SK-N-SH treated with all-trans-retinoic acid at 6 μM for 48 hours (cell line): ENCODE measurements at regions not wholly inside any gene's neighbourhood (a gene's known extent, or its start where the extent isn't known, plus 50 kb on each side); places are given as distances from the start of the nearest gene placed in this dataset.

Source experiments
- ARNTL ChIP-seq: fragments of 450-650 bp; formaldehyde crosslinking; IDR thresholded peaks from 2 replicates; pipeline ENCODE4 v1.5.0; 2020; ENCODE audit warnings: low read depth, mild to moderate bottlenecking, moderate library complexity, borderline replicate concordance
- CREB5 ChIP-seq: fragments of 250-450 bp; sonication (Bioruptor Pico); IDR thresholded peaks from 2 replicates; pipeline ENCODE4 v1.5.1; 2020; ENCODE audit warnings: low read depth, mild to moderate bottlenecking, moderate library complexity
- CSDC2 ChIP-seq: fragments of 250-450 bp; sonication (Bioruptor Pico); IDR thresholded peaks from 2 replicates; pipeline ENCODE4 v1.5.0; 2020; ENCODE audit warnings: mild to moderate bottlenecking, moderate library complexity
- ESRRG ChIP-seq: fragments of 250-450 bp; sonication (Bioruptor Pico); IDR thresholded peaks from 2 replicates; pipeline ENCODE4 v1.6.1; 2021; ENCODE audit warnings: mild to moderate bottlenecking
- GLIS3 ChIP-seq: fragments of 250-450 bp; sonication (Bioruptor Pico); IDR thresholded peaks from 2 replicates; pipeline ENCODE4 v1.5.0; 2020; ENCODE audit warnings: mild to moderate bottlenecking, moderate library complexity
- PPARA ChIP-seq: fragments of 250-450 bp; sonication (Bioruptor Pico); IDR thresholded peaks from 2 replicates; pipeline ENCODE4 v1.5.0; 2020; ENCODE audit warnings: mild to moderate bottlenecking, borderline replicate concordance
- RARB ChIP-seq: fragments of 250-450 bp; sonication (Bioruptor Pico); IDR thresholded peaks from 2 replicates; pipeline ENCODE4 v1.8.0; 2021; ENCODE audit warnings: mild to moderate bottlenecking, moderate library complexity
- TCF4 ChIP-seq: fragments of 250-450 bp; sonication (Bioruptor Pico); IDR thresholded peaks from 2 replicates; pipeline ENCODE4 v1.8.0; 2021; ENCODE audit warnings: mild to moderate bottlenecking, moderate library complexity, borderline replicate concordance
- ZC3H10 ChIP-seq: fragments of 250-450 bp; sonication (Bioruptor Pico); IDR thresholded peaks from 2 replicates; pipeline ENCODE4 v1.5.1; 2021; ENCODE audit warnings: mild to moderate bottlenecking, moderate library complexity
- ZFP3 ChIP-seq: fragments of 250-450 bp; sonication (Bioruptor Pico); IDR thresholded peaks from 2 replicates; pipeline ENCODE4 v1.5.0; 2020; ENCODE audit warnings: mild to moderate bottlenecking, moderate library complexity
- ZFP30 ChIP-seq: fragments of 450-650 bp; formaldehyde crosslinking; IDR thresholded peaks from 2 replicates; pipeline ENCODE4 v1.5.0; 2022; ENCODE audit warnings: mild to moderate bottlenecking, moderate library complexity
- ZNF8 ChIP-seq: fragments of 450-650 bp; formaldehyde crosslinking; IDR thresholded peaks from 2 replicates; pipeline ENCODE4 v1.5.0; 2020; ENCODE audit warnings: mild to moderate bottlenecking, moderate library complexity
- TF ChIP-seq, protein P1 (sequence below): fragments of 250-450 bp; sonication (Bioruptor Pico); IDR thresholded peaks from 2 replicates; pipeline ENCODE4 v1.5.0; 2020; ENCODE audit warnings: mild to moderate bottlenecking, moderate library complexity
- TF ChIP-seq, protein P2 (sequence below): fragments of 250-450 bp; sonication (Bioruptor Pico); IDR thresholded peaks from 2 replicates; pipeline ENCODE4 v1.8.0; 2020; ENCODE audit warnings: mild to moderate bottlenecking, moderate library complexity, borderline replicate concordance

- no peak for TF ChIP-seq CREB5
- no peak for TF ChIP-seq TCF4 (CRISPR knock-in tag)
- TF ChIP-seq ZFP30 (CRISPR knock-in tag), result no peak
- no peak for TF ChIP-seq CSDC2 (CRISPR knock-in tag)
- no peak for TF ChIP-seq ZFP3 (CRISPR knock-in tag)
- no peak for TF ChIP-seq ZNF8
- TF ChIP-seq, protein P1, sequence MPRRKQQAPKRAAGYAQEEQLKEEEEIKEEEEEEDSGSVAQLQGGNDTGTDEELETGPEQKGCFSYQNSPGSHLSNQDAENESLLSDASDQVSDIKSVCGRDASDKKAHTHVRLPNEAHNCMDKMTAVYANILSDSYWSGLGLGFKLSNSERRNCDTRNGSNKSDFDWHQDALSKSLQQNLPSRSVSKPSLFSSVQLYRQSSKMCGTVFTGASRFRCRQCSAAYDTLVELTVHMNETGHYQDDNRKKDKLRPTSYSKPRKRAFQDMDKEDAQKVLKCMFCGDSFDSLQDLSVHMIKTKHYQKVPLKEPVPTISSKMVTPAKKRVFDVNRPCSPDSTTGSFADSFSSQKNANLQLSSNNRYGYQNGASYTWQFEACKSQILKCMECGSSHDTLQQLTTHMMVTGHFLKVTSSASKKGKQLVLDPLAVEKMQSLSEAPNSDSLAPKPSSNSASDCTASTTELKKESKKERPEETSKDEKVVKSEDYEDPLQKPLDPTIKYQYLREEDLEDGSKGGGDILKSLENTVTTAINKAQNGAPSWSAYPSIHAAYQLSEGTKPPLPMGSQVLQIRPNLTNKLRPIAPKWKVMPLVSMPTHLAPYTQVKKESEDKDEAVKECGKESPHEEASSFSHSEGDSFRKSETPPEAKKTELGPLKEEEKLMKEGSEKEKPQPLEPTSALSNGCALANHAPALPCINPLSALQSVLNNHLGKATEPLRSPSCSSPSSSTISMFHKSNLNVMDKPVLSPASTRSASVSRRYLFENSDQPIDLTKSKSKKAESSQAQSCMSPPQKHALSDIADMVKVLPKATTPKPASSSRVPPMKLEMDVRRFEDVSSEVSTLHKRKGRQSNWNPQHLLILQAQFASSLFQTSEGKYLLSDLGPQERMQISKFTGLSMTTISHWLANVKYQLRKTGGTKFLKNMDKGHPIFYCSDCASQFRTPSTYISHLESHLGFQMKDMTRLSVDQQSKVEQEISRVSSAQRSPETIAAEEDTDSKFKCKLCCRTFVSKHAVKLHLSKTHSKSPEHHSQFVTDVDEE (CRISPR knock-in tag), result no peak
- no peak for TF ChIP-seq ESRRG (CRISPR knock-in tag)
- no peak for TF ChIP-seq PPARA (CRISPR knock-in tag)
- TF ChIP-seq ARNTL, result no peak
- TF ChIP-seq, protein P2, sequence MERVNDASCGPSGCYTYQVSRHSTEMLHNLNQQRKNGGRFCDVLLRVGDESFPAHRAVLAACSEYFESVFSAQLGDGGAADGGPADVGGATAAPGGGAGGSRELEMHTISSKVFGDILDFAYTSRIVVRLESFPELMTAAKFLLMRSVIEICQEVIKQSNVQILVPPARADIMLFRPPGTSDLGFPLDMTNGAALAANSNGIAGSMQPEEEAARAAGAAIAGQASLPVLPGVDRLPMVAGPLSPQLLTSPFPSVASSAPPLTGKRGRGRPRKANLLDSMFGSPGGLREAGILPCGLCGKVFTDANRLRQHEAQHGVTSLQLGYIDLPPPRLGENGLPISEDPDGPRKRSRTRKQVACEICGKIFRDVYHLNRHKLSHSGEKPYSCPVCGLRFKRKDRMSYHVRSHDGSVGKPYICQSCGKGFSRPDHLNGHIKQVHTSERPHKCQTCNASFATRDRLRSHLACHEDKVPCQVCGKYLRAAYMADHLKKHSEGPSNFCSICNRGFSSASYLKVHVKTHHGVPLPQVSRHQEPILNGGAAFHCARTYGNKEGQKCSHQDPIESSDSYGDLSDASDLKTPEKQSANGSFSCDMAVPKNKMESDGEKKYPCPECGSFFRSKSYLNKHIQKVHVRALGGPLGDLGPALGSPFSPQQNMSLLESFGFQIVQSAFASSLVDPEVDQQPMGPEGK (CRISPR knock-in tag), result no peak
- no peak for TF ChIP-seq RARB (CRISPR knock-in tag)
- no peak for TF ChIP-seq GLIS3 (CRISPR knock-in tag)
- no peak for TF ChIP-seq ZC3H10 (CRISPR knock-in tag)
These were observed 131.4 kb upstream of the USP24 start for GRCh38 chr1:55346586-55346985.
